ENCODE measurements at regions not wholly inside any gene's neighbourhood (a gene's known extent, or its start where the extent isn't known, plus 50 kb on each side); places are given as distances from the start of the nearest gene placed in this dataset.
A peak's percentile ranks its signal among the peaks of the same experiment; 100 is the strongest.

DNA sequence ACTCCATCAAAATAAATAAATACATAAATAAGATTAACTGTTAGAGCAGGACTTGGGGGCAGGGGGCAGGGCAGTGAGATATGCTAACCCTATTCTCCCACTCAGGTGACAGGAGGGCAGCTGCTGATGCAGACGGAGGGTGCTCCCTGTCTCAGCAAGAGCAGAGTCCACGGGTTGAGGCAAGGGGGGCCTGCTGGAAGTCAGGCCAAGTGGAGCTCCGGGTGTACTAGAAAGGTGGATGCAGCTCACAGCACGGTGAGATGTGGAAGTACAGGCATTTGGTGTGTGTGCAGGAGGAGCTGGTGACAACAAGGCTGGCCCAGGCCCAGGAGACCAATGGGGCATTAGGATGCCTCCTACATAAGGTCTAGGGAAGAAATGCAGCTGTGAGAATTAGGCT lies 467.3 kb upstream of the B3GAT1 start:
- ATAC-seq, result no peak
- Mint-ChIP-seq H3K9me3 (no peaks in the 10 kb centered on the region), H3K4me3 (no peak overlapping the region), H3K27ac (no peak overlapping the region), H3K36me3 (no peaks in the 10 kb centered on the region), H3K4me1 (no peaks in the 10 kb centered on the region), H3K27me3 (peaks cover 8% of the 10 kb centered on the region)

DNA sequence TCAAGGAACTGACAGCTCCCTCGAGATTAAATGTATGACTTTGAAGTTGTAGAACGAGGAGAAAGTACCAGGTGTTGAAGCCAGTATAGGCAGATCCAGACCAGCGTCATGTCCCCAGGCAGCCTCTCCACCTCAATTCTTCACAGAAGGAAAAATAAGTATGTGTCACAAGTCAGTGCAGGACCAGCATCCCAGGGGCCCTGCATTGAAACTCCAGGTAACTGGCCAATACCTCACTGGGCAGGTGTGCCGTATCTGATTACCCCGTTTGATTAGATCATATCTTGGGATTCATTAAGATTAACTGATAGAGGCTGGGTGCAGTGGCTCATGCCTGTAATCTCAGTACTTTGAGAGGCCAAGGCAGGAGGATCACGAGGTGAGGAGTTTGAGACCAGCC lies 466.7 kb upstream of the B3GAT1 start:
- Mint-ChIP-seq H3K4me3 (no peak overlapping the region), H3K27me3 (peaks cover 8% of the 10 kb centered on the region), H3K36me3 (no peaks in the 10 kb centered on the region), H3K4me1 (no peaks in the 10 kb centered on the region), H3K9me3 (no peaks in the 10 kb centered on the region), H3K27ac (no peak overlapping the region)
- ATAC-seq, result no peak

DNA sequence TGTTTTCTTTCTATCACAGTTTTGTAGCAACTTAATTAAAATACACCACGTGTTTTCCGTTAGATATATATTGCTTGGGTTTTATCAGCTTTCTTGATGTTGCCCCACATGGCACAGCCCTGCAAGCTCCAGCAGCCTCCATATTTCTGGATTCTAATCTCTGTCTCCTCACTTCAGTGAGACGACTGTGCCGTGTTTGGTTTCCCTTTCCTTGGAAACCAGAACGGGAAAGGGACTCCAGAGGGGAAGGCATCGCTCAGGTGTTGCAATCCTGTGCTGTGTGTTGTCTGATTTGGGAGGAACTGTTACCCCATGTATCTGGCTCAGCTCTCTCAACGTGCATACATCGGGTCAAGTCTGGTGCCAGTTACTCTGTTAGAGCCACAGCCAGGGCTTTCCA lies 464.2 kb upstream of the B3GAT1 start:
- no peaks in the 10 kb centered on the region for H3K9me3 Mint-ChIP-seq
- no peaks in the 10 kb centered on the region for H3K4me1 Mint-ChIP-seq
- ATAC-seq, result no peak
- no peaks in the 10 kb centered on the region for H3K36me3 Mint-ChIP-seq
- H3K4me3 Mint-ChIP-seq, result no peak overlapping the region
- H3K27me3 Mint-ChIP-seq, result peaks cover 8% of the 10 kb centered on the region
- no peak overlapping the region for H3K27ac Mint-ChIP-seq

DNA sequence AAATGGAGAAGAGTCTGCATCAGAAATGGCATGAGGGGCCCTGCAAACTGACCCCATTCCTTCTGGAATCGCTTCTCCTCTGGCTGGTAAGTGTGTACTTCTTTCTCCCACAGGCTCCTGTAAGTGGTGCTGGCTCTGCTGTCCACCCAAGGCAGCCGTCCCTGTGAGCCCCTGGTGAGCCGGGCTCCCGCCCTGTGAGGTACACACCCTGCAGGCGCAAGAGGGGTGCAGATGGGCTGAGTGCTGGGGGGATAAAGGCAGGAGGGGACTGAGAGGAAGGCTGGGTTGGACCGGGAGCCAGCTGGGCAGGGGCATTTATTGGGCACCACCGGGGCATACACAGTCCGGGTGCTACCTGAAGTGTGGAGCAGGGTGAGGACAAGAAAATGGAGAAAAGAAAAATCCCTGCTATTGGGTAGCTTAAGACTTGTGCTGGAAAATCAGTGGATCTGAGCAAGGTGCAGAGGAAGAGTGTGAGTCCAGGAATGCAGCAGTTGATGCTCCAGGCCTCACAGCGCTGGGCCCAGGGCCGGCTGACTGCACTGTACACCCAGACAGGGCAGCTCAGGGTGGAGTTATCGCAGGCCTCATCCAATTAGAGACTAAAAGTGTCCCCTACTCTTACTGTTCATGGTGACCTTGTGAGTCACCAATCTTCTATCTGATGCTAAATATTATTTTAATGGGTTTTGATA lies 455.1 kb upstream of the B3GAT1 start:
- H3K4me1 Mint-ChIP-seq, result no peaks in the 10 kb centered on the region
- H3K9me3 Mint-ChIP-seq, result no peaks in the 10 kb centered on the region
- H3K36me3 Mint-ChIP-seq, result no peaks in the 10 kb centered on the region
- H3K4me3 Mint-ChIP-seq, result no peak overlapping the region
- H3K27me3 Mint-ChIP-seq, result peaks cover 14% of the 10 kb centered on the region
- no peak for ATAC-seq
- H3K27ac Mint-ChIP-seq, result no peak overlapping the region

DNA sequence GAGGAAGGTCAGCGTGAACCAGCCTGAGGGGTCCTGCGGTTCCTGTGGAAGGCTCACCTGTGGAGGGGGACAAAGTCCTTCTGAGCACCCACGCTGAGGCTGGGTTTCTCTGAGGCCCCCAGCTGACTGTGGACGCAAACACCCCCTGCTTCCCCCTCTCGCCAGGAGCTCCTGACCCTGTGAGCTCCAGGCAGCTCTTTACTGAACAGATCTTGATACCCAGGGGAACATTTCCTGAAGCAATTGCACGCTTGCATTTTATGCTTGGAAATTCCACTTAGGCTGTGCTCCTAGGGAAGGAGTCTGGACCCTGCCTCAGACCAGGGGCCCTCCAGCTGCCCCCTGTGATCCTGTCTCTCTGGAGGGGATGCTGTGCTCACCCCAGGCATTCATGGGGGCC lies 454.2 kb upstream of the B3GAT1 start:
- no peaks in the 10 kb centered on the region for H3K36me3 Mint-ChIP-seq
- ATAC-seq, result no peak
- no peaks in the 10 kb centered on the region for H3K9me3 Mint-ChIP-seq
- H3K27me3 Mint-ChIP-seq, result peaks cover 15% of the 10 kb centered on the region
- no peaks in the 10 kb centered on the region for H3K4me1 Mint-ChIP-seq
- no peak overlapping the region for H3K4me3 Mint-ChIP-seq
- H3K27ac Mint-ChIP-seq, result no peak overlapping the region

DNA sequence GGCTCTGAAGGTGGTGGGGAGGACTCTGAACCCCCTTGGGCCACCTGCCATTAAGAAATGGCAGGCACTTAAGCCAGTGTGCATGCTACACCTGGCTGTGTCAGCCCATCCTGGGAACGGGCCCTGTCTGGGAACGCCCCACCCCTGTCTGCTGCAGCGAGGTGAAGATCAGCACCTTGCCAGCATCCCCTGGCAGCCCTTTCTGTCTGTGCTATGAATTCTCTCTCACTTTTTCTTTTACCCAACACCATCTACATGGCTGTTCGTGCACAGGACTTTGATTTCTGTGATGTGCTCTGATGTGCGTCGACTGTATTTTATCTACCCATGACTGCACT lies 452.9 kb upstream of the B3GAT1 start:
- no peak overlapping the region for H3K27ac Mint-ChIP-seq
- H3K9me3 Mint-ChIP-seq, result no peaks in the 10 kb centered on the region
- no peaks in the 10 kb centered on the region for H3K36me3 Mint-ChIP-seq
- peaks cover 24% of the 10 kb centered on the region for H3K27me3 Mint-ChIP-seq
- no peak for ATAC-seq
- no peaks in the 10 kb centered on the region for H3K4me1 Mint-ChIP-seq
- no peak overlapping the region for H3K4me3 Mint-ChIP-seq

DNA sequence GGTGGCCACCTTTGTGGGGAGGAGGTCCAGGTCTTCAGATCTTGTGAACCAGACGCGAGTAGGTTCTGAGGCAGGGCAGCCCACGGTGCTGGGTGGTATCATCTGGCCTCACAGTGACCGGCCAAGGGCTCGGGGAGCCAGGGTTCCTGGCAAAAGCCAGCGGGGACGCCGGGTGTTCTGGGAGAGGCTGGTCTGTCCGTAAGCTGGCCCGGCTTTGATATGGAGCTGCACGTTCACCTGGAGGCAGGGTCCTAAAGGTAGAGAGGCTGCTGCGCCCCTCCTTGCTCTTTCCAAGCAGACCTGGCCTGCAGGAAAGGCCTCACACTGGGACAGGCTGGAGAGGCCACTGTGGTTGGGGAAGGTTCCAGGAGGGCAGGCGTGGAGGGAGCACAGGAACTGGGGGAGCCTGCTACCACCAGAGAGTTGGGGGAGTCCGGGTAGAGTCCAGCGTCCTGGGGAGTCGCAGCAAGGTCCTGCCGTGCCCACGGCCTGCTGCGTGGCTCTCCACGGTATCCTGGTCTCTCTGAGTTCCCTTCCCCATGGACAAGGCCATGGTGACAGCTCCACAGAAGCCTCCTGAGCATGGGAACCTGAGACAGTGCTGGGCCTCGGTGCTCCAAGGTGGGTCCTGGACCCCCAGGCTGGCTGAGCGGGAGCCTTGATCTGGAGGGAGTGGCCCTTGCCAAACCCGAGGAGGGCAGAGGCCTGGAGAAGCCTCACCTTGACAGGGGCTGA lies 452.4 kb upstream of the B3GAT1 start:
- Mint-ChIP-seq H3K9me3 (no peaks in the 10 kb centered on the region), H3K36me3 (no peaks in the 10 kb centered on the region), H3K27ac (no peak overlapping the region), H3K4me1 (no peaks in the 10 kb centered on the region), H3K4me3 (no peak overlapping the region), H3K27me3 (peaks cover 24% of the 10 kb centered on the region)
- ATAC-seq, result peak; percentile 18

DNA sequence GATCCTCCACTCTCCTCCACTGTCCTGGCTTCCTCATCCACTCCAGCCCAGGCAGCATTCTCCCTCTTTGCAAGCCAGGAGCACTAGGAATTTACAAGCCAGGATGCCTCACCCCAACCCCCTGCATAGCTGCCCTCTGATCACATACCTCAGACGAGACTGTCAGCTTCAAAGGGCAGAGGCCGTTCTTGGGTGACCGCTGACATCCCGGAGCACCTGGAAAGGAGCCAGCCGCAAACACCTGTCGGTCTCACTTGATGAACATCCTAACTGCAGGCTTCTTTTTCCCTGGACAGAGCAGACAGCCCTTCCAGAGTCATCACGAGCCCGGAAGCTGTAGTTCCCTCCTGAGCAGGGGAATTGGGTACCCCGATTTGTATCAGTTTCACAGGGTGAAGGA lies 451.3 kb upstream of the B3GAT1 start:
- Mint-ChIP-seq H3K4me1 (no peaks in the 10 kb centered on the region), H3K4me3 (no peak overlapping the region), H3K9me3 (no peaks in the 10 kb centered on the region), H3K27me3 (peaks cover 24% of the 10 kb centered on the region), H3K27ac (no peak overlapping the region), H3K36me3 (no peaks in the 10 kb centered on the region)
- no peak for ATAC-seq

DNA sequence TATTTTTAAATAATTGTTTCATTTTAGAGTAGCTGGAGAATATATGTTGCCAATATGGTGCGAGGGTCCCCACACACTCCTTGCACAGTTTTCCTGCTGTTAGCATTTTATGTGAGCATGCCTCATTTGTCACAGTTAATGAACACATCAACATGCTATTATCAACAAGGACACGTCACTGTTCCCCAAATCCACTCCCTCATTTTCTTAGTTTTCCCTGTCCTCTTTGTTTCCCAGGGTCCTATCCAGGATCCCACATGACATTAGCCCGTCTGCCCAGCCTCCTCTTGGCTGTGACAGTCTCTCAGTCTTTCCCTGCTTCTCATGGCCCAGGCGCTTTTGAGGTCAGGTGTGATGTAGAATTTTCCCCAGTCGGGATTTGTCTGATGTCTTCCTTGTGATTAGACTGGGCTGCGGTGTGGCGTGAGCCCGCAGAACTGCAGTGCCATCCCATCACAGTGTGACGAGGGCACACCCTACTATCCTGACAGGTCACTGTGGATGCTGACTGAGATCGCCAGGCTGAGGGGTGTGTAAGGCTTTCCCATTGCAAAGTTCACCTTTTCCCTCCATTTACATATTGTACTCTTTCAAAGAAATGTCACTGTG lies 450.6 kb upstream of the B3GAT1 start:
- no peaks in the 10 kb centered on the region for H3K36me3 Mint-ChIP-seq
- H3K9me3 Mint-ChIP-seq, result no peaks in the 10 kb centered on the region
- H3K4me1 Mint-ChIP-seq, result no peaks in the 10 kb centered on the region
- H3K4me3 Mint-ChIP-seq, result no peak overlapping the region
- no peak for ATAC-seq
- peaks cover 24% of the 10 kb centered on the region for H3K27me3 Mint-ChIP-seq
- H3K27ac Mint-ChIP-seq, result no peak overlapping the region

DNA sequence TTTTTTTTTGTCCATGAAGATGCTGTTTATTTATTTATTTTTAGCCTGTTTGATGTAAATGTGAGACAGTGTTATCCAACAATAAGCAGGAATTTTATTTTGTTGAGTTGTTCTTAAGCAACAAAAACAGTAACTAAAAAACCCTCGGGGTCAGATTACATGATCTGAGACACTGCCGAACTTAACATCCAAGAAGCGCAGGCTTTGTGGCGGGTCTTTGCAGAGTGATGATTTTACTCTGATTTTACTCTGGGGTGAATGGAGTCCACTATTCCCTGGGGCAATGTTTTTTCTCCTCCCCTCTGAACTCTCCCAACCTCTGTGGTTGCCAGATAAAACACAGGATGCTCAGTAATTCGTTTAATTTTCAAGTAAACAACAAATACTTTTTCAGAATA lies 450.1 kb upstream of the B3GAT1 start:
- Mint-ChIP-seq H3K9me3 (no peaks in the 10 kb centered on the region), H3K4me3 (no peak overlapping the region), H3K36me3 (no peaks in the 10 kb centered on the region), H3K27me3 (peaks cover 20% of the 10 kb centered on the region), H3K27ac (no peak overlapping the region), H3K4me1 (no peaks in the 10 kb centered on the region)
- no peak for ATAC-seq

DNA sequence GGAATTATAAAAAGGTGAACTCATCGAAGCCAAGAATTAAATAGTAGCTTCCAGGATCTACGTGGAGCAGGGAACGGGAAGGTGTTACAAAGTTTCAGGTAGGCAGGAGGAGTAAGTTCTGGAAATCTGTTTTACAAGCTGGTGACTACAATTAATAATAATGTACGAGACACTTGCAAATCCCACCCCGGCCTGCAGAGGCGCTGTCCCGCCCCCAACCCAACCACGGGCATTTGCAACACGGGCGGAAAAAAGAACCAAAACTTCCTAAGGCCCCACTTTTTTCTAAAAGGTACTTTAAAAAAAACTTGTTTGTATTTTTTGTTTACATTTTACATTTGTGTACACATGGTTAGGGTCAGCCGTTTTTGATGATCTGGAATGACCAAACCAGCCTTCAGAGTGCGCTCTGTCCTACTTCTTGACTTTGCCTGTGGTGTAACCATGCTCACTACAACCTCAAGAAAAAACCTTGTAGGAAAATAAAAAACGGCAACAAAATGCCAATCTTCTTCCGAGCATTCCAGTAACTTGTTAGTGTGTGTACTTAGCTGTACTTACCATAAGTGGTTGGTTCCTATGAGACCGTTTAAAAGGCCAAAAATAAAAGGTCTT lies 449.6 kb upstream of the B3GAT1 start:
- Mint-ChIP-seq H3K36me3 (no peaks in the 10 kb centered on the region), H3K4me1 (no peaks in the 10 kb centered on the region), H3K9me3 (no peaks in the 10 kb centered on the region), H3K27me3 (peaks cover 15% of the 10 kb centered on the region), H3K4me3 (no peak overlapping the region), H3K27ac (no peak overlapping the region)
- ATAC-seq, result no peak

DNA sequence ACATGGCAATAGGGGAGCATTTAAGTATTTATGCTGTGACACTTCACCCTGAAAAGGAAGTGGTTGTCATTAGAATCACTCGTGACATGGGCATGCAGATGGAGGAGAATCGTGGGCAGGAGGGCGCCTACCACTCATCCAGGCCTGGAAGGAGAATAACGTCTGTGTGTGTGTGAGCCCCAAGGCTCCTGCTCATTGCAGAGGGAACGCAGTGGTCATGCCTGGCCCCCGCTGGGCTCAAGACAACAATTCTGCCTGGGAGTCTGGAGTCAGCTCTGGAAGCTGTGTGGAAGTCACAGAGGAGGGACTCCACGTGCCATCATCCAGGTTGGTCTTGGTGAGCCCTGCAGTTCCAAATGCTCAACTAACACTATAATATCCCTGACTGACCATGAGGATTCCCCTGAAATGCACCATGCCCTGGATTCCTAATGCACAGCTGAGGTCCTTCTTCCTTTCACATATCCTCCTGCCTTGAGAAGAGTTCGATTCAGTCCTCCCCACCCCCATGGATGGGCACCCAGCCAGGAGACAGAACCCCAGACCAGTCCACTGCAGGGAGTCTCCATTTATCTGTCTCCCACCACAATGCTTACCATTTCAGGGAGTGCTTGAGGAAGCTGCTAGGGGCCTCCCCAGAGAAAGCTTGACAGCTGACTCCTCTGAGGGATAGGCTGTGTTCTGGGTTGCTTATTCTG lies 446.9 kb upstream of the B3GAT1 start:
- peak; percentile 21 for ATAC-seq
- no peak overlapping the region for H3K27ac Mint-ChIP-seq
- H3K4me3 Mint-ChIP-seq, result no peak overlapping the region
- no peaks in the 10 kb centered on the region for H3K9me3 Mint-ChIP-seq
- peaks cover 30% of the 10 kb centered on the region for H3K27me3 Mint-ChIP-seq
- H3K4me1 Mint-ChIP-seq, result no peaks in the 10 kb centered on the region
- no peaks in the 10 kb centered on the region for H3K36me3 Mint-ChIP-seq

DNA sequence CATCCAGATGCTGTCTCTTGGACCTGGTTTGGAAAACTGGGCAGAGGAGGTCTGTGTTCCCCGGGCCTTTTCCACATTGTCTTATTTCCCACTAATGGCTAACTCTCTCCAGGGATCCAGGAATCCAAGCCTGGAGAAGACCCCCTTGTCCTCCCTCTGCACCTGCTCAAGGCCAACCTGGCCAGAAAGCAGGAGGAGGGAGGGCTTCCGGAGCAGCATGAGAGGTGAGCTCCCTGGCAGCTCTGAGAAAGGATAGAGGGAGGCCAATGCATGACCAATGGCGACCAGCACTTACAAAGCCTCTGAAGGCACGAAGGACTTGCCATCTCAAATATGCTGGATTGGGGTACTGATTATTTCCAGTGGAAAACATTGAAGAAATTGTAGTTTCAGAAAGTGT lies 445.0 kb upstream of the B3GAT1 start:
- H3K4me3 Mint-ChIP-seq, result no peak overlapping the region
- no peaks in the 10 kb centered on the region for H3K36me3 Mint-ChIP-seq
- H3K9me3 Mint-ChIP-seq, result no peaks in the 10 kb centered on the region
- H3K27me3 Mint-ChIP-seq, result peaks cover 46% of the 10 kb centered on the region
- H3K27ac Mint-ChIP-seq, result no peak overlapping the region
- no peak for ATAC-seq
- H3K4me1 Mint-ChIP-seq, result no peaks in the 10 kb centered on the region

DNA sequence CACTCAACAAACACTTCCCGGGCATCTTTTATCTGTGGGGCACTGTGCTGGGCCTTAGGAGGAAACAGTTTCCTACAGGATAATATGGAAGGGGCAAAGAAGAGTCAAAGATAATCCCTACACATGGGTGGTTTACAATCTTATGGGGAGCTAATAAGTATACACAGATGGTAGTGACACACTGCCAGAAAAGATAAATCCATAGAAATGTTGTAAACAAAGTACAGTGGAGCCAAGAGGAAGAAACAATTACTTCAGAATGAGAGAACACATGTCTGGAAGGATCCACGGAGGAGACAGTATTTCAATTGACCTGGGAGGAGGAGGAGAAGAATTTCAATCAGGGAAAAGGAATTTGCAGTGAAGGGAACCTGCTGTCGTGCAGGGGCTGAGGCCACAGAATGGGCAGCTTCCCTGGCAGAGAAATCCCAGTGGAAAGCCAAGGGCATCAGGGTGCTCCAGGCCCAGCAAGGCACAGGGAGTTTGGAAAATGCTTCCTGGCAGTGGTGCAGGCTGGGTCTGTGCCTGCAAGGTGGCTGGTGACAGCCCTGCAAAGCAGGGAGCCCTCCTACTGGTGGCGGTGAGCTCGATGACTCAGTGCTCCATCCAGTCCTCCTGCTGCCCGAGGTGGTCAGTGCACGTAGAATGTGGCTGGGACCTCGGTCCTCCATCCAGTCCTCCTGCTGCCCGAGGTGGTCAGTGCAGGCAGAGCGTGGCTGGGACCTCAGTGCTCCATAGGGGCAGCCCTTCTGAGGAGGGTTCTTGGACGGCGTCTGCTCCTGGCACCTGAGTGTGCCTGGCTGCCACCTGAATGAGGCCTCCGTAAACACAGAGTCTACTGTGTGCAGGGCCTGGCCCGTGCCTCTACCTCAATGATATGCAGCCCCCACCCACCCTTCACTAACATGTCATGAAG lies 444.3 kb upstream of the B3GAT1 start:
- no peaks in the 10 kb centered on the region for H3K4me1 Mint-ChIP-seq
- H3K27ac Mint-ChIP-seq, result no peak overlapping the region
- no peak overlapping the region for H3K4me3 Mint-ChIP-seq
- peaks cover 46% of the 10 kb centered on the region for H3K27me3 Mint-ChIP-seq
- no peaks in the 10 kb centered on the region for H3K9me3 Mint-ChIP-seq
- no peak for ATAC-seq
- H3K36me3 Mint-ChIP-seq, result no peaks in the 10 kb centered on the region

All from stimulated activated memory B cell treated with anti-CD40 and anti-IgM and Interleukin-4, amounts not matched to agents 10 μg/mL and 1 μg/mL and 100 μg/mL, for 72 hours (primary cell).